ENCODE measurements at regions not wholly inside any gene's neighbourhood (a gene's known extent, or its start where the extent isn't known, plus 50 kb on each side); places are given as distances from the start of the nearest gene placed in this dataset.

- no peak for DNase-seq (ENCODE audit: low read depth, low spot score)
These were observed 51.4 kb upstream of the GJA8 start for GRCh38 chr1:147851149-147851548.

- no peak for DNase-seq (ENCODE audit: low read depth, low spot score)
These were observed 49.8 kb upstream of the GJA8 start for GRCh38 chr1:147852706-147853225.
